Superior temporal gyrus (tissue), 1 donor: ENCODE measurements at regions not wholly inside any gene's neighbourhood (a gene's known extent, or its start where the extent isn't known, plus 50 kb on each side); places are given as distances from the start of the nearest gene placed in this dataset.
"Not testable (repeated sequence)": the region's sequence is repeated elsewhere in the genome, so short reads cannot be mapped to it uniquely, and the experiment has no call there.

Source experiments
- DNase-seq: peaks from one replicate; pipeline ENCODE4 v3.0.0-alpha.2; 2016; ENCODE audit errors: extremely low spot score

DNA sequence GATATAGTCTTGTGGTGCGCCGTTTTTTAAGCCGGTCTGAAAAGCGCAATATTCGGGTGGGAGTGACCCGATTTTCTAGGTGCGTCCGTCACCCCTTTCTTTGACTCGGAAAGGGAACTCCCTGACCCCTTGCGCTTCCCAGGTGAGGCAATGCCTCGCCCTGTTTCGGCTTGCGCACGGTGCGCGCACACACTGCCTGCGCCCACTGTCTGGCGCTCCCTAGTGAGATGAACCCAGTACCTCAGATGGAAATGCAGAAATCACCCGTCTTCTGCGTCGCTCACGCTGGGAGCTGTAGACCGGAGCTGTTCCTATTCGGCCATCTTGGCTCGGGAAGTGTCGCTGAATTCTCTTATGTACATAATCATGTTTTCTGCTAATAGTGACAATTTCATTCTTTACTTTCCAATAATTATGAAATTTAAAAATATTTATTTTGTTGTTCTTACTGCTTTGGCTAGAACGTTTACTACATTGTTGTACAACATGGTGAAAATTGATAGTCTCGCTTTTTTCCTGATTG, 61.2 kb upstream of the MINDY3 start:
- not testable (repeated sequence) for DNase-seq

DNA sequence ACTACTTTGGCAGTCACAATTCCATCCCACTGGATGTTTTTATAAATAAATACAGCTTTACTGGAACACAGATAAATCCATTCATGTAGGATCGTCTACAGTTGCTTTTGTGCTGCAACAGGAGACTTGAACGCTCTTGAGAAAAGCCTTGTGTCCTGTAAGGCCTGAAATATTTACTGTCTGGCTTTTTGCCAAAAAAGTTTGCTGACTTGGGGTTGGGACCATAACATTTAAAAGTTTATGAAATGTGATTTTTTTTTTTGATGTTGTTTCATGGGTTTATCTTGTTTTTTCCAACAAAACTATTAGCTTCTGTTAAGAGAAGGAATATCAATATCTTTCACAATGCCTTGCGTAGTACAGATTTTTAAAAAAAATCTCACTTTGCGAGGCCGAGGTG, 71.1 kb upstream of the MINDY3 start:
- no peak for DNase-seq

DNA sequence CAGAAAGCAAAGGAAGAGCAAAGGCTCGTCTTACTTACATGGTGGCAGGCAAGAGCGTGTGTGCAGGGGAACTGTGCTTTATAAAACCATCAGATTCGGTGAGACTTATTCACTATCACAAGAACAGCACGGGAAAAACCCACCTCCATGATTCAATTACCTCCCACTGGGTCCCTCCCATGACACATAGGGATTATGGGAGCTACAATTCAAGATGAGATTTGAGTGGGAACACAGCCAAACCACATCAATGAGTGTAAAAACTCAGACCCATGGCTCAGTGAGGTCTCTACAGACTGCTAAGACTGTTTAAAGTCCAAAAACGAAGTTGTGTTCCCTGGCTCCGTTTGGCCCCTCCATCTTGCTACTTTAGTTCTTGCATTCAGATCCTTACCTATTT, 79.2 kb upstream of the MINDY3 start:
- DNase-seq, result not testable (repeated sequence)

DNA sequence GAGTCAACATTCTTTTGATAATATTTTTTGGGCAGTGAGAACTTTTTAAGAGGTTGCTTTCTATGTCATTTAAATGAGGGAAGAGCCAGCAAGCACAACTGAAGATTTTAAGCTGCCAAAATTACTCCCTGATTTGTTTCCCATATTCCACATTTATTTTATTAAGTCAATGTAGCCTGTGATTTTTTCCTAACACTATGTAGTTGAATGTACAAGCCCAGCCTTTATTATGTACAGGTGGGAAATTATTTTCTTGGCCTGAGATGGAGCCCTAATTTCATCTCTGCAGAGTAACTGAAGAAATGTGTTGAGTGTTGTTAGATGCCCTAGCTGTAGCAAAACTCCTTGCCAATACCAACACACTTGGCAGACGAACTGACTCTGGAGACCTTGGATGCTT, 83.1 kb upstream of the MINDY3 start:
- no peak for DNase-seq

- no peak for DNase-seq
Measured at GRCh38 chr10:15954188-15954587, 93.9 kb upstream of the MINDY3 start.

DNA sequence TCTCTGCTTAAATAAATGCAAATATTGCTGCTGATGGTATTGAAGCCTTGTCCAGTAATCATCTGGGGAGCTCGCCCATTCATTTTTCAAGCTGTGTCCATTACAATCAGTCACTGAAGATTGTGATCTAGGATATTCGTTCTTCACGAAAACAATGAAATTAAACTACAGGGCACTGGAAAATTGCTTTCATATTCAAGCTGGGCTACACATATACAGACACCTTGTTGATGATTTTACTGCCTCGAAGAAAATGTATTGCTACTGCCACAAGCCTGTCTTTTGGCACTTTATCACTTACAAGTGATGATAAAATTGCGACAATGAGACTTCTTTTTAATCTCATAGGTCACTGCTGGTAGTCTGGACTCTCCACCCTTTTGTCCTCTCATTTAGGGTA, 100.0 kb upstream of the MINDY3 start:
- DNase-seq, result no peak

- DNase-seq, result not testable (repeated sequence)
Measured at GRCh38 chr10:15972736-15973135, 112.4 kb upstream of the MINDY3 start.

DNA sequence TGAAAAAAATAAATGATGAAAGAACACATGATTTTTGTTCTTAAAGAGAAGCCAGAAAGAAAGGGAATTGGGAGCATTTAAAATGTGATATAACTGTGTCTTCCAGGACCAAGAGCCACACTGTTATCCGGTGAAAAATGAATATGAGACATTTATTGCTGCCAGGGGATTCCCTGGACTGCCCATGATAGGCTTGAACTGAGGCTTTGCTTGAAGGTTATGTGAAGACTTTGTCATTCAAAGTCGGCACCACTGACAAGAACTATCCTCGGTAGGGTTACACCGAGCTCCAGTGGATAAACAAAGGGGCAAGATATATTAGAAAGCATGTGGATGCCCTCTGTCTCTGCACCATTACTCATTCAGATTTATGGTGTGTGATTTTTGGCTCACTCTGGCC, 125.4 kb upstream of the MINDY3 start:
- no peak for DNase-seq

- no peak for DNase-seq
Measured at GRCh38 chr10:15990535-15991129, 130.3 kb upstream of the MINDY3 start.

GRCh38 chr10:15997313-15997712, 137.0 kb upstream of the MINDY3 start:
- no peak for DNase-seq

- DNase-seq, result no peak
Measured at GRCh38 chr10:16001581-16001980, 141.3 kb upstream of the MINDY3 start.

DNA sequence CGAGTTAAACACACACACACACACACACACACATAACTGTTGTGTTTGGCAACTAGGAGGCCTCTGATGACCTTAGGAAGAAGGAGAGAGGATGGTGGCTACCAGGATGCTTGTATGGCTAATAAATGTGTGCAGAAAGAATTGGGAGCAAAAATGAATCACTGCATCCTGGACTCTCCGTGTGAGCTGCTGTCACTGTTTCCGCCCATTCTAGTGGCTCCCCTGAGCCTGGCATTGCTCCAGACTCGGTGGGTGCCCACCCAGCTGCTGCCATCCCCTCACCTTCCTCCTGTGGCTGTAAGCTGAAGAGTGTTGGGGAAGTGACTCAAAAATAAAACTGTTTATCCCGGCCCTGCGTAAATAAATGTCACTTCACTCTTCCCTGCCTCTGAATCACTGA, 149.5 kb upstream of the MINDY3 start:
- no peak for DNase-seq

GRCh38 chr10:16011548-16011947, 151.2 kb upstream of the MINDY3 start:
- no peak for DNase-seq

DNA sequence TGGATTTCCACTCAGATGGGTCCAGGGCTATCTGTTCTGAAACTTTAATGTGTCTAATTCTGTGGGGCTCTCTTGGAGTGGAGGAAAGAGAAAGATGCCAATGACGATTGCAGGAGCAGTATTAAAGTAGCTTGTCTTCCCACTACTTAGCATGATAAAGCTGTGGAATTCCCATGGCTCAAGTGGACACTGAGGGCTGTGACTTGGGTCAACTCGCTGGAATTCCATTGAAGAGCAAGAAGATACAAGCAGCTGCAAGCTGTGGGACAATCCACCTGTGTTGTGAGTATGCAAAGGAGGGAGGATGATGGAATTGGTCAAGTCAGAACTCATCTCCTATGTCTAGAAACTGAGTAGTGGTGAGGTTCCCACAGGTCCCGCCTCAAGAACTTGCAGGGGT, 154.2 kb upstream of the MINDY3 start:
- no peak for DNase-seq

DNA sequence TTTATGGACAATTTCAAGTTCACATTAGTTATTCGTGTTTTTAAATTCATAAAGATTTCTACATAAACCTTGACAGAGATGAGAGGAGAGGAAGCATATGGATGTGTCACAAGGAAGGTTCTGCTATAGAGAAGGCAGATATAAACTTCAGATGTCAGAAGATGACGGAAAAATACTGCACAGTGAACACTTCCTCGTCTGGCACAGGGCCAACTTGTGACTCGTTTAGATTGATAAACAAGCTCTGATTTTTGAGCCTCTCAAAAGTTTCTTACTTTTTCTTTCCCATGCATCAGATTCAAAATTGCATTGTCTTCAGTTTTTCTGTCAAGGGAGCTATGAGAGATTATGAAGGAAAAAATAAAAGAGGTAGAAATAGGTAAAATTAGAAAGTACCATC, 156.4 kb upstream of the MINDY3 start:
- DNase-seq, result no peak

DNA sequence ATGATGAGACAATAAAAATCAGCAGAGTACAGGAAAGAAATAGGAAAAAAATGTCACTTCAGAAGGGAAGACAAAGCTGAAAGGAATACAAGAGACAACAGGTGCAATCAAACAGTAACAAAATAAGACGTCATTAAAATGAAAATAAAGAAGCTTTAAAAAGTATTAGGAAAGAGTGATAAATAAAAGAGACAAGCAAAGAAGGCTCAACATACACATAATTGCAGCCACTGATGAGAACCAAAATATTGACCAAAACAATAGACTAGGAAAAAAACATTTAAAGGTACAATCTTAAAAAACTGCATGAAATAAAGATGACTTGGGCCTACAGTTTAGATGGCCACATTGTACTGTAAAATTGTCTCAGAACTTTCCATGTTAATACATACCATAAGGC, 160.5 kb upstream of the MINDY3 start:
- DNase-seq, result no peak

DNA sequence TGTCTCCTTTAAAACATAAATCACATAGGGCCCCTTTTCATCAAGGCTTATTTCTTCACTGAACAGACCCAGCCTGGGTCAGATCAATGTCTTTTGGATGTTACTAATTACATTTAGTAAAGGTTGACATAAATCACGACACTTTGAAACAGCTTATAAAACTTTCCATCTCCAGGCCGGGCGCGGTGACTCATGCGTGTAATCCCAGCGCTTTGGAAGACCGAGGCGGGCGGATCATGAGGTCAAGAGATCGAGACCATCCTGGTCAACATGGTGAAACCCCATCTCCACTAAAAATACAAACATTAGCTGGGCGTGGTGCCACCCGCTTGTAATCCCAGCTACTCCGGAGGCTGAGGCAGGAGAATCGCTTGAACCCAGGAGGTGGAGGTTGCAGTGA, 166.5 kb upstream of the MINDY3 start:
- DNase-seq, result not testable (repeated sequence)

DNA sequence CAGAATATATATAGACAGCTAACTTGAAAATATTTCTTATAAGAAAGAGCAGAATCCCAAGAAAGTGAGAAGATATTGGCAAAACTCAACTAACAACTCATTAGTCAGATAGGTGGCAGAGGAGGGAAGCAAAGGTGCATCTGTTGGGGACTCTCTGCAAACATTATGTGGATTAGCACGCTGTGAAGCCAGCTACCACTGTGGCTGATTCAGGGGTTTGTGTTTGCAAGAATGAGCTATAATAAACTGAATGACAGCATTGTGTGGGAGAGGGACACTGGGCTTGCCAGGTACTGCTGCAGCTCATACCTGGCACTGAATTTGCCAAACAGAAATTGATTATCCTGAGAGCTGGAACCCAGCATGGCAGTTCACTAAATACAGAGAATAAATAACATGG, 170.3 kb upstream of the MINDY3 start:
- no peak for DNase-seq

GRCh38 chr10:16049050-16049449, 188.7 kb upstream of the MINDY3 start:
- no peak for DNase-seq

DNA sequence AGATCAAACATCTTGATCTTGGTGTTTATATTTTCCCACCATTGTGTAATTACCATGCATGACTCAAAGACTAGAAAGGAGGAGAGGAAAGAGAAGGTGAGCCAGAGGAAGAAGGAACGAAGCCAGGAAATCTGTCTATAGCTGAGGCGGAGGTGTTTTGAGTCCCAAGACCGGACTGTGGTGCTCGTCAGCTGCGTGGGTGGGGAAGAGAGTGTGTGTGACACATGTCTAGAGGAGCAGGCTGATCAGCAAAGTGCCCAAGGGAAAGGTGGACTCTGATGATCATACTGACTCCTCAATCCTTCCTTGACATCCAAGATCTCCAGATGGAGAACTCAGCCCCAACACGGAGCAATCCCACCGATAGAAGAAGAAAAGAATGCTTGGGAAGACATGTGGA, 189.5 kb upstream of the MINDY3 start:
- no peak for DNase-seq

GRCh38 chr10:16063350-16063749, 203.0 kb upstream of the MINDY3 start:
- no peak for DNase-seq

DNA sequence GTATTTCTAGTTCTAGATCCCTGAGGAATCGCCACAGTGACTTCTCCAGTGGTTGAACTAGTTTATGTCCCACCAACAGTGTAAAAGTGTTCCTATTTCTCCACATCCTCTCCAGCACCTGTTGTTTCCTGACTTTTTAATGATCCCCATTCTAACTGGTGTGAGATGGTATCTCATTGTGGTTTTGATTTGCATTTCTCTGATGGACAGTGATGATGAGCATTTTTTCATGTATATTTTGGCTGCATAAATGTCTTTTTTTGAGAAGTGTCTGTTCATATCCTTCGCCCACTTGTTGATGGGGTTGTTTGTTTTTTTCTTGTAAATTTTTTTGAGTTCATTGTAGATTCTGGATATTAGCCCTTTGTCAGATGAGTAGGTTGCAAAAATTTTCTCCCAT, 223.2 kb upstream of the MINDY3 start:
- DNase-seq, result not testable (repeated sequence)

- no peak for DNase-seq
Measured at GRCh38 chr10:16105082-16105481, 244.8 kb upstream of the MINDY3 start.
